GM12878 (cell line): ENCODE measurements at regions not wholly inside any gene's neighbourhood (a gene's known extent, or its start where the extent isn't known, plus 50 kb on each side); places are given as distances from the start of the nearest gene placed in this dataset.

Experiments
- ATF7 ChIP-seq: fragments of 450-650 bp; IDR thresholded peaks from 2 replicates; pipeline ENCODE4 v1.6.1; 2016; ENCODE audit warnings: low read depth, mild to moderate bottlenecking
- BHLHE40 ChIP-seq, 2 experiments: fragments of 450-650 bp in 1 of 2; IDR thresholded peaks; 2 replicates each; pipeline ENCODE4 v1.6.1; 2011 to 2017; ENCODE audit warnings: low read depth in 2 of 2, borderline replicate concordance in 1 of 2, improper control_type of control experiment in 1 of 2, low read length in 1 of 2, mild to moderate bottlenecking in 1 of 2
- EZH2 ChIP-seq: IDR thresholded peaks from 2 replicates; pipeline ENCODE4 v1.6.1; 2012; ENCODE audit warnings: low read depth, mild to moderate bottlenecking, control low read depth, inconsistent platforms, low read length, borderline replicate concordance; ENCODE audit not compliant: control insufficient read depth
- MXI1 ChIP-seq: fragments of 150-350 bp; IDR thresholded peaks from 2 replicates; pipeline ENCODE4 v1.6.1; 2011; ENCODE audit warnings: low read depth, mild to moderate bottlenecking, inconsistent platforms, low read length, improper control_type of control experiment
- POLR2A ChIP-seq: IDR thresholded peaks from 2 replicates; pipeline ENCODE4 v1.6.1; 2011; ENCODE audit warnings: low read depth, mild to moderate bottlenecking, low read length
- POLR2AphosphoS2 ChIP-seq: IDR thresholded peaks from 2 replicates; pipeline ENCODE4 v1.6.1; 2011; ENCODE audit warnings: low read depth, mild to moderate bottlenecking, low read length, improper control_type of control experiment, moderate library complexity
- POLR2AphosphoS5 ChIP-seq: IDR thresholded peaks from 2 replicates; pipeline ENCODE4 v1.6.1; 2011; ENCODE audit warnings: mild to moderate bottlenecking, low read length, inconsistent platforms
- SP1 ChIP-seq: IDR thresholded peaks from one replicate; pipeline ENCODE4 v1.6.1; 2011; ENCODE audit warnings: low read depth, low read length
- SRF ChIP-seq, 2 experiments: IDR thresholded peaks; 2 replicates each; pipeline ENCODE4 v1.6.1; 2011; ENCODE audit warnings: low read depth in 2 of 2, low read length in 2 of 2, mild to moderate bottlenecking in 1 of 2, moderate library complexity in 1 of 2
- SUZ12 ChIP-seq: fragments of 200-600 bp; sonication (generic); IDR thresholded peaks from one replicate; pipeline ENCODE4 v1.6.1; 2018; ENCODE audit warnings: antibody characterized with exemption, mild to moderate bottlenecking; ENCODE audit not compliant: unreplicated experiment
- TF ChIP-seq, protein P1 (sequence below), 3 experiments: IDR thresholded peaks in 2 of 3; conservative IDR thresholded peaks in 1 of 3; 2 replicates each; pipeline ENCODE4 v1.5.1; 2011; ENCODE audit warnings: low read depth in 3 of 3, low read length in 3 of 3, mild to moderate bottlenecking in 3 of 3, control low read depth in 2 of 3, moderate library complexity in 2 of 3, inconsistent platforms in 1 of 3, mixed read lengths in 1 of 3; ENCODE audit not compliant: control insufficient read depth in 2 of 3, insufficient read depth in 1 of 3; ENCODE audit errors: extremely low read depth in 1 of 3
- TF ChIP-seq, protein P2 (sequence below): fragments of 450-650 bp; IDR thresholded peaks from 2 replicates; pipeline ENCODE4 v1.6.1; 2016; ENCODE audit warnings: mild to moderate bottlenecking
- TF ChIP-seq, protein P3 (sequence below): fragments of 450-650 bp; conservative IDR thresholded peaks from 2 replicates; pipeline ENCODE4 v1.6.1; 2017; ENCODE audit warnings: mild to moderate bottlenecking, moderate library complexity

DNA sequence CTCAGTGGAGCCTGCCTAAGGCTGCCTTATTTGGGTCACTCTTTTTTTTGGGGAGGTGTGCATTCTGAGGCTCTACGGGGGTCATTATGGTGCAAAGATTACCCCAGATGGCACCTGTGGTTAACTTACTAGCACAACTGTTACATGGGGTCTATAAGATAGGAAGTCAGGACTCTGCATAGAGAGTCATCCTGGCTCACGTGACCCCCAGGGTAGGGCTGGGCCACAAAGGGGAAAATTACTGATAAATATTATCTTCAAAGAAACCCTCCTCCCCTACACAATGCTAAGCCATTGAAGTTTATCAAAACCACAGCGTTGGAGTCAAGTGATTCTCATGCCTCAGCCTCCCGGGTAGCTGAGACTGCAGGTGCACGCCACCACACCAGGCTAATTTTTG lies 397.1 kb downstream of the MN1 start:
- TF ChIP-seq, protein P1, sequence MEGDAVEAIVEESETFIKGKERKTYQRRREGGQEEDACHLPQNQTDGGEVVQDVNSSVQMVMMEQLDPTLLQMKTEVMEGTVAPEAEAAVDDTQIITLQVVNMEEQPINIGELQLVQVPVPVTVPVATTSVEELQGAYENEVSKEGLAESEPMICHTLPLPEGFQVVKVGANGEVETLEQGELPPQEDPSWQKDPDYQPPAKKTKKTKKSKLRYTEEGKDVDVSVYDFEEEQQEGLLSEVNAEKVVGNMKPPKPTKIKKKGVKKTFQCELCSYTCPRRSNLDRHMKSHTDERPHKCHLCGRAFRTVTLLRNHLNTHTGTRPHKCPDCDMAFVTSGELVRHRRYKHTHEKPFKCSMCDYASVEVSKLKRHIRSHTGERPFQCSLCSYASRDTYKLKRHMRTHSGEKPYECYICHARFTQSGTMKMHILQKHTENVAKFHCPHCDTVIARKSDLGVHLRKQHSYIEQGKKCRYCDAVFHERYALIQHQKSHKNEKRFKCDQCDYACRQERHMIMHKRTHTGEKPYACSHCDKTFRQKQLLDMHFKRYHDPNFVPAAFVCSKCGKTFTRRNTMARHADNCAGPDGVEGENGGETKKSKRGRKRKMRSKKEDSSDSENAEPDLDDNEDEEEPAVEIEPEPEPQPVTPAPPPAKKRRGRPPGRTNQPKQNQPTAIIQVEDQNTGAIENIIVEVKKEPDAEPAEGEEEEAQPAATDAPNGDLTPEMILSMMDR (IDR thresholded peaks at IDR 0.05 in 2 of 3, conservative IDR thresholded peaks at IDR 0.05 in 1 of 3; ENCODE audit: control insufficient read depth in 2 of 3, extremely low read depth in 1 of 3, insufficient read depth in 1 of 3, low read depth in 3 of 3, low read length in 3 of 3), result no peak
- no peak for TF ChIP-seq POLR2AphosphoS5
- no peak for TF ChIP-seq MXI1
- TF ChIP-seq SUZ12, result no peak
- TF ChIP-seq POLR2AphosphoS2, result no peak
- no peak for TF ChIP-seq ATF7
- TF ChIP-seq, protein P2, sequence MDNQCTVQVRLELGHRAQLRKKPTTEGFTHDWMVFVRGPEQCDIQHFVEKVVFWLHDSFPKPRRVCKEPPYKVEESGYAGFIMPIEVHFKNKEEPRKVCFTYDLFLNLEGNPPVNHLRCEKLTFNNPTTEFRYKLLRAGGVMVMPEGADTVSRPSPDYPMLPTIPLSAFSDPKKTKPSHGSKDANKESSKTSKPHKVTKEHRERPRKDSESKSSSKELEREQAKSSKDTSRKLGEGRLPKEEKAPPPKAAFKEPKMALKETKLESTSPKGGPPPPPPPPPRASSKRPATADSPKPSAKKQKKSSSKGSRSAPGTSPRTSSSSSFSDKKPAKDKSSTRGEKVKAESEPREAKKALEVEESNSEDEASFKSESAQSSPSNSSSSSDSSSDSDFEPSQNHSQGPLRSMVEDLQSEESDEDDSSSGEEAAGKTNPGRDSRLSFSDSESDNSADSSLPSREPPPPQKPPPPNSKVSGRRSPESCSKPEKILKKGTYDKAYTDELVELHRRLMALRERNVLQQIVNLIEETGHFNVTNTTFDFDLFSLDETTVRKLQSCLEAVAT, result no peak
- no peak for TF ChIP-seq EZH2
- TF ChIP-seq BHLHE40 (IDR thresholded peaks at IDR 0.05; ENCODE audit: borderline replicate concordance in 1 of 2, low read depth in 2 of 2, low read length in 1 of 2), result no peak
- no peak for TF ChIP-seq SRF (IDR thresholded peaks at IDR 0.05; ENCODE audit: low read depth in 2 of 2, low read length in 2 of 2)
- TF ChIP-seq, protein P3, sequence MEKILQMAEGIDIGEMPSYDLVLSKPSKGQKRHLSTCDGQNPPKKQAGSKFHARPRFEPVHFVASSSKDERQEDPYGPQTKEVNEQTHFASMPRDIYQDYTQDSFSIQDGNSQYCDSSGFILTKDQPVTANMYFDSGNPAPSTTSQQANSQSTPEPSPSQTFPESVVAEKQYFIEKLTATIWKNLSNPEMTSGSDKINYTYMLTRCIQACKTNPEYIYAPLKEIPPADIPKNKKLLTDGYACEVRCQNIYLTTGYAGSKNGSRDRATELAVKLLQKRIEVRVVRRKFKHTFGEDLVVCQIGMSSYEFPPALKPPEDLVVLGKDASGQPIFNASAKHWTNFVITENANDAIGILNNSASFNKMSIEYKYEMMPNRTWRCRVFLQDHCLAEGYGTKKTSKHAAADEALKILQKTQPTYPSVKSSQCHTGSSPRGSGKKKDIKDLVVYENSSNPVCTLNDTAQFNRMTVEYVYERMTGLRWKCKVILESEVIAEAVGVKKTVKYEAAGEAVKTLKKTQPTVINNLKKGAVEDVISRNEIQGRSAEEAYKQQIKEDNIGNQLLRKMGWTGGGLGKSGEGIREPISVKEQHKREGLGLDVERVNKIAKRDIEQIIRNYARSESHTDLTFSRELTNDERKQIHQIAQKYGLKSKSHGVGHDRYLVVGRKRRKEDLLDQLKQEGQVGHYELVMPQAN, result no peak
- TF ChIP-seq SP1, result no peak
- no peak for TF ChIP-seq POLR2A
